ENCODE measurements at regions not wholly inside any gene's neighbourhood (a gene's known extent, or its start where the extent isn't known, plus 50 kb on each side); places are given as distances from the start of the nearest gene placed in this dataset.
A peak's percentile ranks its signal among the peaks of the same experiment; 100 is the strongest.

- Mint-ChIP-seq H3K27me3 (ENCODE audit: unreplicated experiment) (no peaks in the 10 kb centered on the region), H3K4me1 (ENCODE audit: unreplicated experiment) (peaks cover 19% of the 10 kb centered on the region), H3K27ac (ENCODE audit: unreplicated experiment) (peak overlapping the region; percentile 65), H3K9me3 (ENCODE audit: unreplicated experiment) (no peaks in the 10 kb centered on the region), H3K36me3 (ENCODE audit: unreplicated experiment) (no peaks in the 10 kb centered on the region), H3K4me3 (ENCODE audit: unreplicated experiment) (no peak overlapping the region)
- no peak for DNase-seq (ENCODE audit: extremely low spot score, unreplicated experiment)
- no peak for TF ChIP-seq CTCF (IDR thresholded peaks at IDR 0.05)
Observed at GRCh38 chr18:25787276-25787675, 303.1 kb downstream of the SS18 start.

GRCh38 chr18:25786758-25787157 lies 303.7 kb downstream of the SS18 start:
- Mint-ChIP-seq H3K27ac (ENCODE audit: unreplicated experiment) (peak overlapping the region; percentile 65), H3K36me3 (ENCODE audit: unreplicated experiment) (no peaks in the 10 kb centered on the region), H3K4me3 (ENCODE audit: unreplicated experiment) (no peak overlapping the region), H3K9me3 (ENCODE audit: unreplicated experiment) (no peaks in the 10 kb centered on the region), H3K27me3 (ENCODE audit: unreplicated experiment) (no peaks in the 10 kb centered on the region), H3K4me1 (ENCODE audit: unreplicated experiment) (peaks cover 19% of the 10 kb centered on the region)
- no peak for TF ChIP-seq CTCF (IDR thresholded peaks at IDR 0.05)
- no peak for DNase-seq (ENCODE audit: extremely low spot score, unreplicated experiment)

GRCh38 chr18:25780105-25780504 lies 310.3 kb downstream of the SS18 start:
- no peak for DNase-seq (ENCODE audit: extremely low spot score, unreplicated experiment)
- Mint-ChIP-seq H3K9me3 (ENCODE audit: unreplicated experiment) (no peaks in the 10 kb centered on the region), H3K27me3 (ENCODE audit: unreplicated experiment) (peaks cover 3% of the 10 kb centered on the region), H3K36me3 (ENCODE audit: unreplicated experiment) (no peaks in the 10 kb centered on the region), H3K4me3 (ENCODE audit: unreplicated experiment) (no peak overlapping the region), H3K4me1 (ENCODE audit: unreplicated experiment) (no peaks in the 10 kb centered on the region), H3K27ac (ENCODE audit: unreplicated experiment) (no peak overlapping the region)
- no peak for TF ChIP-seq CTCF (IDR thresholded peaks at IDR 0.05)

GRCh38 chr18:25771796-25772195 lies 318.6 kb downstream of the SS18 start:
- DNase-seq (ENCODE audit: extremely low spot score, unreplicated experiment): no peak
- H3K36me3 Mint-ChIP-seq (ENCODE audit: unreplicated experiment): no peaks in the 10 kb centered on the region
- H3K27ac Mint-ChIP-seq (ENCODE audit: unreplicated experiment): no peak overlapping the region
- no peak for TF ChIP-seq CTCF (IDR thresholded peaks at IDR 0.05)
- H3K27me3 Mint-ChIP-seq (ENCODE audit: unreplicated experiment): peaks cover 2% of the 10 kb centered on the region
- no peak overlapping the region for H3K4me3 Mint-ChIP-seq (ENCODE audit: unreplicated experiment)
- H3K9me3 Mint-ChIP-seq (ENCODE audit: unreplicated experiment): peaks cover 5% of the 10 kb centered on the region
- H3K4me1 Mint-ChIP-seq (ENCODE audit: unreplicated experiment): no peaks in the 10 kb centered on the region

GRCh38 chr18:25764777-25765176 lies 325.6 kb downstream of the SS18 start:
- DNase-seq (ENCODE audit: extremely low spot score, unreplicated experiment): no peak
- Mint-ChIP-seq H3K36me3 (ENCODE audit: unreplicated experiment) (no peaks in the 10 kb centered on the region), H3K9me3 (ENCODE audit: unreplicated experiment) (peaks cover 5% of the 10 kb centered on the region), H3K4me1 (ENCODE audit: unreplicated experiment) (no peaks in the 10 kb centered on the region), H3K27ac (ENCODE audit: unreplicated experiment) (no peak overlapping the region), H3K4me3 (ENCODE audit: unreplicated experiment) (no peak overlapping the region), H3K27me3 (ENCODE audit: unreplicated experiment) (no peaks in the 10 kb centered on the region)
- no peak for TF ChIP-seq CTCF (IDR thresholded peaks at IDR 0.05)

All from osteocyte (in vitro differentiated cells).